ENCODE measurements at regions not wholly inside any gene's neighbourhood (a gene's known extent, or its start where the extent isn't known, plus 50 kb on each side); places are given as distances from the start of the nearest gene placed in this dataset.

DNA sequence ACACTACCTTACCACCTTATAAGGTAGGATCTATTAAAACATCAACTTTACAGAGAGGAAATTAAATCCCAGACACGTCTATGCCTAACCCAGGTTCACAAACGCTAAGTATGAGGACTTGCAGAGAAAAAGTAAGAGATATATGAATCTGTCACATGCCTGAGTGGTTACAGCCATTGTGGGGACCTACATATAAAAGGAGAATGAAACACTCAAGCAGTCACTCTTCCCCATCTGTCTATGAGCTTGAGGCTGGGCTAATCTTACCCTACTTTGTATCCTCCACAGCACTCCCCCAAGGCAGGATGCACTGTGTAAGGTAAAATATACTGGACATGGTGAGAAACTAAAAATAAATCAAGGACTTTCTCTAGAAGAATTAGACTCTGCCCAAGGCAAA, 339.9 kb downstream of the HNRNPD start:
- TF ChIP-seq, protein P1, sequence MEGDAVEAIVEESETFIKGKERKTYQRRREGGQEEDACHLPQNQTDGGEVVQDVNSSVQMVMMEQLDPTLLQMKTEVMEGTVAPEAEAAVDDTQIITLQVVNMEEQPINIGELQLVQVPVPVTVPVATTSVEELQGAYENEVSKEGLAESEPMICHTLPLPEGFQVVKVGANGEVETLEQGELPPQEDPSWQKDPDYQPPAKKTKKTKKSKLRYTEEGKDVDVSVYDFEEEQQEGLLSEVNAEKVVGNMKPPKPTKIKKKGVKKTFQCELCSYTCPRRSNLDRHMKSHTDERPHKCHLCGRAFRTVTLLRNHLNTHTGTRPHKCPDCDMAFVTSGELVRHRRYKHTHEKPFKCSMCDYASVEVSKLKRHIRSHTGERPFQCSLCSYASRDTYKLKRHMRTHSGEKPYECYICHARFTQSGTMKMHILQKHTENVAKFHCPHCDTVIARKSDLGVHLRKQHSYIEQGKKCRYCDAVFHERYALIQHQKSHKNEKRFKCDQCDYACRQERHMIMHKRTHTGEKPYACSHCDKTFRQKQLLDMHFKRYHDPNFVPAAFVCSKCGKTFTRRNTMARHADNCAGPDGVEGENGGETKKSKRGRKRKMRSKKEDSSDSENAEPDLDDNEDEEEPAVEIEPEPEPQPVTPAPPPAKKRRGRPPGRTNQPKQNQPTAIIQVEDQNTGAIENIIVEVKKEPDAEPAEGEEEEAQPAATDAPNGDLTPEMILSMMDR (IDR thresholded peaks at IDR 0.05): no peak
- no peak for TF ChIP-seq POLR2AphosphoS5 (IDR thresholded peaks at IDR 0.05; ENCODE audit: low read depth, low read length)
- TF ChIP-seq SIN3A (IDR thresholded peaks at IDR 0.05; ENCODE audit: borderline replicate concordance, insufficient read depth, low read depth, low read length): no peak

All from Panc1 (cell line).